ENCODE measurements at regions not wholly inside any gene's neighbourhood (a gene's known extent, or its start where the extent isn't known, plus 50 kb on each side); places are given as distances from the start of the nearest gene placed in this dataset.
"Not testable (repeated sequence)": the region's sequence is repeated elsewhere in the genome, so short reads cannot be mapped to it uniquely, and the experiment has no call there.

DNA sequence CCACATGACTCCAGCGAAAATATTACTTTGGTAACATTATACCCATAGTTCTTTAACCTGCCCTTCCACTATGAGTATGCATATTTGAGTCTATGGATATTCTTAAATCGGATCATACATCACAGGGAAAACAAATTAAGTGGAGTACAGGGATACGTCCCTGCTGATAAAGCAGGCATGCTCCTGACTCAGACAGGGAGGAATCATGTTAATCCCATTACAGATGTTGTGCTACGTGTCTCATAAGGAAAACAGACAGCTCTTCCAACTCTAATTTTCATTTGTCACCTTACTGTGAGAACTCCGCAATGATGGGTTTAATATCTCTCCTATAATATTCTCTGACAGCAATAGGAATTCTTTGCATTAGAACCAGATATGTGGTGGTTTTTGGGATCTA lies 469.5 kb upstream of the POM121L12 start:
- no peak for DNase-seq

GRCh38 chr7:52555805-52556204 lies 479.6 kb upstream of the POM121L12 start:
- DNase-seq, result no peak

GRCh38 chr7:52547308-52547910 lies 488.0 kb upstream of the POM121L12 start:
- no peak for DNase-seq

DNA sequence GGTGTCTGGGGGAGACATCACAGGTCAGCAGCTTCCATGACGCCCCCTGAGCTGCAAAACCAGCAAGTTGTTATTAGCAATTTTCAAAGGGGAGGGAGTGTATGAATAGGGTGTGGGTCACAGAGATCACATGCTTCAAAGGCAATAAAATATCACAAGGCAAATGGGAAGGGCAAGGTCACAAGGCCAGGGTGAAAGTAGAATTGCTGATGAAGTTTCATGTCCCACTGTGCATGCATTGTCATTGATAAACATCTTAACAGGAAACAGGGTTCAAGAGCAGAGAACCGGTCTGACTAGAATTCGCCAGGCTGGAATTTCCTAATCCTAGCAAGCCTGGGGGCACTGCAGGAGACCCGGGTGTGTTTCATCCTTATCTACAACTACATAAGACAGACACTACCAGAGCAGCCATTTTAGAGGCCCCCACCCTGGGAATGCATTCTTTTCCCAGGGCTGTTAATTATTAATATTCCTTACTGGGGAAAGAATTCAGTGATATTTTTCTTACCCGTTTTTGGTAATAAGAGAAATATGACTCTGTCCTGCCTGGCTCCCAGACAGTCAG lies 494.2 kb upstream of the POM121L12 start:
- not testable (repeated sequence) for DNase-seq

DNA sequence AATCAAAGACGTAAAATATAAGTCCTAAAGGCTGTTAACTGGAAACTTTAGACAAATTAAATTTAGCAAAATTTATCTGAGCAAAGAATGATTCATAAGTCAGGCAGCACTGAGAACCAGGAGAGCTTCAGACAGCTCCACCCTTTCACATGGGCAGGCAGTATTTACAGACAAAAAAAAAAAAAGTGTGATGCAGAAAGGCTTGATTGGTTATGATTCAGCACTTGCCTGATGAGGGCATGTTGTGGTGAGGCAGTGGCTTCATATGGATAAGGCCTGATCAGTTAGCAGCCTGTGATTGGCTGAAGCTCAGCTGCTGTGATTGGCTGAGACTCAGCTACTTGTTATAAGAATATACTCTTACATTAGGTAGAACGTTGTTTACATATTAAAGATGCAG lies 495.4 kb upstream of the POM121L12 start:
- DNase-seq, result no peak

DNA sequence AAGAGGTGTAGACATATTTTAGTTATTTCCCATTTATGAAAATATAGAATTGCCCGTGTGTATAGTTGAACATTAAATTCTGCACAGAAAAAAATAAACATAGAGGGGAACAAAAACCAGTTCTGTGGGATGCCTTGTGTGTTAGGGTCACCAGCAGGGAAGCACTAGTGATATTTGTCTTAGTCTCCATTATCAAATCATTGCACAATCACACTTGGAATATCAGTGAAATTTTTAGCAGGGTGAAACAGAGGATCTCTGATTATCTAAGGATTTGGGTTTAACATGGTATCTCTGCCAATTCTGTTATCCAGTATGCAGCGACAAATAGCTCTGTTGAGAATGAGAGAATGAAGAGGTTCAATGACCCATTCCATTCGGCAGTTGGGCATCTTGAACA lies 496.0 kb upstream of the POM121L12 start:
- no peak for DNase-seq

- no peak for DNase-seq
These were observed 498.4 kb upstream of the POM121L12 start for GRCh38 chr7:52537051-52537450.

GRCh38 chr7:52525772-52526341 lies 509.6 kb upstream of the POM121L12 start:
- DNase-seq, result no peak

- no peak for DNase-seq
These were observed 516.6 kb upstream of the POM121L12 start for GRCh38 chr7:52518869-52519268.

- no peak for DNase-seq
These were observed 522.8 kb upstream of the POM121L12 start for GRCh38 chr7:52512656-52513055.

DNA sequence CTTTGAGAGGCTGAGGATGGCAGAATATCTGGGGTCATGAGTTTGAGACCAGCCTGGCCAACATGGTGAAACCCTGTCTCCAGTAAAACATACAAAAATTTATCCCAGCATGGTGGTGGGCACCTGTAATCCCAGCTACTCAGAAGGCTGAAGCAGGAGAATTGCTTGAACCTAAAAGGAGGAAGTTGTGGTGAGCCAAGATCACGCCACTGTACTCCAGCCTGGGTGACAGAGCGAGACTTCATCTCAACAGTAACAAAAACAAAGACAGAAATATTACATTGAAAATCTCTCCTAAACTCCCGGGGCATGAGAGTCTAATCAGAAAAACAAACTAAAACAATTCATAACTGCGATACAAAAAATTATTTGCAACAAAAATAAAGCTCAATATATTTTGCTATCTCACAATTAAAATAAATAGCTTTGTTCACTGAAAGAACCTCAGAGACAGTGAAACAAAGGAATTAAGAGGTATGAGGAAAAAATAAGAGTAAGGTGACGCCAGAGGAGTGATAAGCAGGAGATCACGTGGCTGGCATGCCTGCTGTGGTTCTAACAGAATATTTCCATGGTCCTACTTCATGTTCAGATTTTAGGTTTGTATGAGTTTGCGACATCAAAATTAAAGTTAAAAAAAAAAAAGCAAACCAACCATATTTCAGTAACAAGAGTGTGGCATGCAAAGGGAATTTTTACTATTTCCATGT lies 527.7 kb upstream of the POM121L12 start:
- no peak for DNase-seq

GRCh38 chr7:52506325-52506724 lies 529.1 kb upstream of the POM121L12 start:
- no peak for DNase-seq

GRCh38 chr7:52504561-52504960 lies 530.9 kb upstream of the POM121L12 start:
- DNase-seq, result no peak

- no peak for DNase-seq
These were observed 533.2 kb upstream of the POM121L12 start for GRCh38 chr7:52502281-52502680.

DNA sequence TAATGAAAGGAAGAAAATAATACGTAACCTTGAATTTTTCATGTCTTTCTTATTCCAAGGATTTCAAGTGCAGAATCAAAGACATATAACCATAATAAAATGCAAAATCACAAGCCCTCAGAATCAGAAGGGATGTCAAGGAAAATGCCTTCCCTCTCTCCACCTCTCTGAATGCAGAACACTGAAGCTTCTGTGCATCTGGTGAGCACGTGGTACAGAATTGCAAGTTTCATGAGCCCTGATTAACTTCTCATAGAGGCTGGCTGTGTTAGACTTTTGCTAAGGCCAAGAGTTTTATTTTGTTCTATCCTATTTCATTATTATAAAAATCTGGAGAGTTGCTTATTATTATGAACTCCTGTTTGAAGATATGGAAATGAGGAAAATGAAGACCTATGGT lies 533.7 kb upstream of the POM121L12 start:
- no peak for DNase-seq

- DNase-seq, result no peak
These were observed 534.6 kb upstream of the POM121L12 start for GRCh38 chr7:52500841-52501240.

- no peak for DNase-seq
These were observed 537.1 kb upstream of the POM121L12 start for GRCh38 chr7:52498366-52498765.

DNA sequence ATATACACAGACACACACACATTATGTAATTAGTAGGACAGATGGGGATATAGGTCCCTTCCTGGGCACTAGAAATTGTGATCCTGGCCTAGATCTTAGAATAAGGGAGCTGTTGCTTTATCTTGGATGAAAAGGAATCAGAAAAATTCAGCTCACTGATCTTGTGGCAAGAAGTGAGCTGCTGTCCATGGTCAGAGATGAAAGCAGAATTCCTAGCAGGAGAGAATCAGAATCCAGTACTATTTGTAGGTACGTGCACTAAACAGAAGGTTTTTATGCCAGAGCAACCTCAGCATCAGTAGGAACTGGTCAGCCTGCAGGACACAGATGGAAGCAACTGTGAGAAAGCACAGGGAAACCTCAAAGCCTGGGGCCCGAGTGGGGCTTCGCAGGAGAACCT lies 549.2 kb upstream of the POM121L12 start:
- DNase-seq, result no peak

- DNase-seq, result no peak
These were observed 553.4 kb upstream of the POM121L12 start for GRCh38 chr7:52482076-52482475.

- no peak for DNase-seq
These were observed 553.9 kb upstream of the POM121L12 start for GRCh38 chr7:52481571-52481970.

DNA sequence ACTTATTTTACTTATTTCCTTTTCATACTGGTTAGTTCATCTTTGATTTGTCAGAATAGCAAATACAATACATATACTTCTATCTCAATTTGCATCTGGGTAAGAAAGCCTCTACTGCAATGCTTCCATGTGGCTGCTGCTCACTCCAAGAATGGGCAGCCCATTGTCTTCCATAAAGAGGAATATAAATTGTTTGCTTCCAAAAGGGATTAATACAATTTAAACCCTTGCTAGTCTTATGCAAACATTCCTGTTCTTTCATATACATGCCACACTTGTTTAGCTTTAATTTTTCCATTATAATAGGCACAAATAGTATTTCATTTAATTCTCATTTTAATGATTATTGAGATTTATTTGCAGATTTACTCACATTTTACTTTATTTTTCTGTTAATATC lies 555.4 kb upstream of the POM121L12 start:
- DNase-seq, result no peak

GRCh38 chr7:52475001-52475582 lies 560.3 kb upstream of the POM121L12 start:
- no peak for DNase-seq

DNA sequence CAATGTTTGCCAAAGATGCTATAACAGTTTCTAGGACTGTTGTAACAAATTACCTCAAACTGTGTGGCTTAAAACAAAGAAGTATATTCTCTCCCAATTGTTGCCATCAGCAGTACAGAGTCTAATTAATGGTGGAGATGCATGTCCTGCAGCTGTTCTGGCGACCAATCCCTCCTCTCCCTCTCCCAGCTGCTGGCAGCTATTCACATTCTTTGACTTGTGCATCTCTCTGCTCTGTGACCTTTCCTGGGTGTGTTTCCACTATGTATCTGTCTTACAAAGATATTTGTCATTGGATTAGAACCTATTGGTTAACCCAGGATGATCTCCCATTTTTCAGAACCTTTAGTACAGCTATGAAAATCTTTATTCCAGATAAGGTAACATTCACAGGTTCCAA lies 561.7 kb upstream of the POM121L12 start:
- no peak for DNase-seq
